Bronchial epithelial cell (primary cell): ENCODE measurements at regions not wholly inside any gene's neighbourhood (a gene's known extent, or its start where the extent isn't known, plus 50 kb on each side); places are given as distances from the start of the nearest gene placed in this dataset.

Source experiments
- DNase-seq: peaks from one replicate; pipeline ENCODE4 v3.0.0-alpha.2; 2010; ENCODE audit warnings: low read depth
- FAIRE-seq: peaks from 2 replicates; lab custom pipeline; 2011; peaks lifted over from hg19 to GRCh38; lab: Jason Lieb, UNC
- H3K27me3 ChIP-seq: 2 replicates; pipeline ENCODE4 v1.5.1; 2011; ENCODE audit warnings: low read length; ENCODE audit not compliant: control insufficient read depth, insufficient read depth
- H3K36me3 ChIP-seq: 2 replicates; pipeline ENCODE4 v1.5.1; 2011; ENCODE audit warnings: low read length; ENCODE audit not compliant: control insufficient read depth, insufficient read depth
- H3K4me3 ChIP-seq: 2 replicates; pipeline ENCODE4 v1.5.1; 2011; ENCODE audit warnings: mild to moderate bottlenecking, low read depth, low read length, control low read depth
- TF ChIP-seq, protein P1 (sequence below): IDR thresholded peaks from 2 replicates; pipeline ENCODE4 v1.5.1; 2011; ENCODE audit warnings: mild to moderate bottlenecking, moderate library complexity, low read length, control low read depth, inconsistent platforms; ENCODE audit not compliant: insufficient read depth, severe bottlenecking

DNA sequence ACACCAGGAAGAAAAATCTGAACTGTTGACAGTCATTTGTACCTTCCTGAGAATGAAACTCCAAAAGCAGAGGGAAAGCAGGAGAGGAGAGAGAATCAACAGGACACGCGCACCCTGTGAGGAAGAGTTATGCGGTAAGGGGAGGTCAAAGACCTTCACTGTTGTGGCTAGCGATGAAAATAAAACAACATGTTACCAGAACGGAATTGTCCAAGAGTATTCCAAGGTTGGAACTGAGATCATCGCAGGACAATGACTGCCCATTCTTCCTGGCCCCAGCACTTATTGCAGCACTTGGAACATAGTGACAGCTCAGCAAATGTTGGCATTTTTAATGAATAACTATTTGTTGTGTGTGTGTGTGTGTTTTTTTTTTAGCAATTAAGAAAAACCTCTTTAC, 176.0 kb upstream of the TSC22D1 start:
- FAIRE-seq (no peak), DNase-seq (no peak)

DNA sequence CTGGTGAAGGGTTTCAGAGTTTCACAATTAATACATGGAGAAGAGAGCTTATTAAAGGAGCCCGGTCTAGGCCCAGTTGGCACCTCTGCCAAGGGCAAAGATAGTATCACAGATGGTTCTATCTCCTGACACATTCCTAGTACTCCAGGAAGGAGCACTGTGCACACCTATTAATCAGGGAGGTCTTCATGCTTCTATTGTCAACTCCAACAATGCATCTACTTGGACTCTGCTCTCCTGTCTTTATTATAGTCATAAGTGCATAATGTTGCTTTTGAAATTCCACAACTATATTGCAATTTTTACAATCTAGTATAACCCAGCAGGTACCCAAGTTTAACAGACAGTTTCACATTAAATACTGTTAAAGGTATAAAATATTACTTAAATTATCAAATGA, 174.5 kb upstream of the TSC22D1 start:
- H3K27me3 ChIP-seq: no peaks in the 10 kb centered on the region
- no peaks in the 10 kb centered on the region for H3K36me3 ChIP-seq
- no peak for DNase-seq
- no peak for FAIRE-seq
- TF ChIP-seq, protein P1, sequence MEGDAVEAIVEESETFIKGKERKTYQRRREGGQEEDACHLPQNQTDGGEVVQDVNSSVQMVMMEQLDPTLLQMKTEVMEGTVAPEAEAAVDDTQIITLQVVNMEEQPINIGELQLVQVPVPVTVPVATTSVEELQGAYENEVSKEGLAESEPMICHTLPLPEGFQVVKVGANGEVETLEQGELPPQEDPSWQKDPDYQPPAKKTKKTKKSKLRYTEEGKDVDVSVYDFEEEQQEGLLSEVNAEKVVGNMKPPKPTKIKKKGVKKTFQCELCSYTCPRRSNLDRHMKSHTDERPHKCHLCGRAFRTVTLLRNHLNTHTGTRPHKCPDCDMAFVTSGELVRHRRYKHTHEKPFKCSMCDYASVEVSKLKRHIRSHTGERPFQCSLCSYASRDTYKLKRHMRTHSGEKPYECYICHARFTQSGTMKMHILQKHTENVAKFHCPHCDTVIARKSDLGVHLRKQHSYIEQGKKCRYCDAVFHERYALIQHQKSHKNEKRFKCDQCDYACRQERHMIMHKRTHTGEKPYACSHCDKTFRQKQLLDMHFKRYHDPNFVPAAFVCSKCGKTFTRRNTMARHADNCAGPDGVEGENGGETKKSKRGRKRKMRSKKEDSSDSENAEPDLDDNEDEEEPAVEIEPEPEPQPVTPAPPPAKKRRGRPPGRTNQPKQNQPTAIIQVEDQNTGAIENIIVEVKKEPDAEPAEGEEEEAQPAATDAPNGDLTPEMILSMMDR: no peak
- no peak overlapping the region for H3K4me3 ChIP-seq

More for the DNA sequence above, 176.0 kb upstream of the TSC22D1 start:
- no peak overlapping the region for H3K4me3 ChIP-seq
- no peaks in the 10 kb centered on the region for H3K27me3 ChIP-seq
- no peaks in the 10 kb centered on the region for H3K36me3 ChIP-seq
- TF ChIP-seq, protein P1: no peak

DNA sequence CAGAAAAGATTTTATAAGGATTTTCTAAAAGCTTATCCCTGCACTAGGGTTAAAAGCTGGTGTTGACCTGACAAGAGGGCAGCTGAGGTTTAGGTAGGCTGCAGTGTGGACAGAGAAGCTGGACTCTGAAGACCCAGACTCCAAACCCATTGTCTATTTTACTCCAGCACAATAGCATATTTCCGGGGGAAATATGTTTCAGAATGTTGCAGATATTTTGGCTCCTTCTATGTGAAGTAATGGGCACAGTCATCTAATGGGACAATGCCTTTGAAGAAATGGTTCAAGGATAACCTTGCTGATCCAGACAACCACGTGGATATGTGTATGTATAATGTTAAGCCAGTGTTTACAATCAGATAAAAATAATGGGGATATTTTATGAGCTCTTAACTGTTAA, 173.8 kb upstream of the TSC22D1 start:
- no peak for FAIRE-seq
- no peak for DNase-seq
- H3K36me3 ChIP-seq: no peaks in the 10 kb centered on the region
- no peaks in the 10 kb centered on the region for H3K27me3 ChIP-seq
- no peak overlapping the region for H3K4me3 ChIP-seq
- TF ChIP-seq, protein P1: no peak

DNA sequence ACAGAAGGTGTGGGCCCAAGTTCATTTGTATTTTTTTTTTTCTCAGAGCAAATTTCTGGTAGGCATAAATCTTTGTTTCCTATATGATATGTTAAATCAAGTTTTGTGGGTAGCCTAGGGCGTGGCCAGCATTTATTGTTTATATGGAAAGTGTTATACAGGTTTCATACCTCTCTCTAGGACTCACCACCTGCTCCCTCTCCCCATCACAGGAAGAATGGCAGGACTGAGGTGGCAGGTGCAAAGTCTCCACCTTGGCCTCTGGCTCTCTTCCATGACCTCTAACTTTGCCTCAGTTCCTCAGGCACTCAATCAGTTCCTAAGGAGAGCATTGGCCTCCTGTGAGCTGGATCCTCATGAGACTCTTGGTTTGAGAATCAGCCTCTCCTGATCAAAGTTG, 172.3 kb upstream of the TSC22D1 start:
- DNase-seq (no peak), FAIRE-seq (no peak)
- Histone ChIP-seq H3K36me3 (no peaks in the 10 kb centered on the region), H3K27me3 (no peaks in the 10 kb centered on the region), H3K4me3 (no peak overlapping the region)
- TF ChIP-seq, protein P1: no peak

DNA sequence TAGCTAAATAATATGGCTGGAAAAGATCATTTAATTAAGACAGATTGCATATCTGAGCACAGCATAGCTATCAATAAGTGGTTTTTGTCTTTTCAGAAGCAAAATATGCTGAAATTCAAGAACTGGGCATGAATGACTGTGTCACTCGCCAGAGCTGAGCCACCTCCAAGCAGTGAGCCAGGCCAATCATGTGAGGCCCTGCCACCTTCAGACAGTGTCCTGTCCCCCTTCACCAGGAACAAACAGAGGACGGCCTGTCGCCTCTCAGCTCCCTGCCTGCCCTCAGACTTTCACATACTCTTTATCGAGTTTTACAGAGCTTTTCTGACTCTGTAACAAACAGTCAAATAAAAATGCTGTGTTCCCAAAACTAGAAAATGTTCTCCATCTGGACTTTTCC, 171.0 kb upstream of the TSC22D1 start:
- TF ChIP-seq, protein P1: no peak
- Histone ChIP-seq H3K36me3 (no peaks in the 10 kb centered on the region), H3K4me3 (no peak overlapping the region), H3K27me3 (no peaks in the 10 kb centered on the region)
- DNase-seq (no peak), FAIRE-seq (no peak)

DNA sequence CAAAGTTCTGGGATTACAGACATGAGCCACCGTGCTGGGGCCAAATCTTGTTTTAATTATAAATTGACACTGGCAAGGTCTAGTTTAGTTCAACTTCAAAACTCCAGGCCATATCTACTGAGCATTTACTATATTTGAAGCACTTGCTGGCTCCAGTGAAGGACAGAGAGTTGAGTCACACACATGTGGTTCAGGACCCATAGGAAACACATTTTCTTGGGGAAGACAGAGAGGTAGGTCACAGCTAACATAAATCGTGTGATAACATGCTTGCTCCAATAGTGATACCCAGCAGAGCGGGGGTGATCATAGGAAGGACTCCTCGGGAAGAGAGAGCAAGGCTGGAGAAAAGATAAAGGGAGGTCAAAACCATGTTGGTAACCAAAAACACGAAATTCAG, 170.6 kb upstream of the TSC22D1 start:
- Histone ChIP-seq H3K36me3 (no peaks in the 10 kb centered on the region), H3K4me3 (no peak overlapping the region), H3K27me3 (no peaks in the 10 kb centered on the region)
- peak; percentile 89 for DNase-seq
- TF ChIP-seq, protein P1: no peak
- FAIRE-seq: no peak
